ENCODE measurements at regions not wholly inside any gene's neighbourhood (a gene's known extent, or its start where the extent isn't known, plus 50 kb on each side); places are given as distances from the start of the nearest gene placed in this dataset.

- DNase-seq: no peak
These were observed 79.8 kb upstream of the SPATA31D4 start for GRCh38 chr9:81848472-81848871.

- DNase-seq: no peak
These were observed 78.5 kb upstream of the SPATA31D4 start for GRCh38 chr9:81849631-81850259.

GRCh38 chr9:81850724-81851123, 77.5 kb upstream of the SPATA31D4 start:
- DNase-seq: no peak

- DNase-seq: no peak
These were observed 76.9 kb upstream of the SPATA31D4 start for GRCh38 chr9:81851340-81851739.

GRCh38 chr9:81852820-81853219, 75.4 kb upstream of the SPATA31D4 start:
- DNase-seq: no peak

GRCh38 chr9:81855538-81855937, 72.7 kb upstream of the SPATA31D4 start:
- DNase-seq: no peak

- DNase-seq: no peak
These were observed 69.4 kb upstream of the SPATA31D4 start for GRCh38 chr9:81858657-81859430.

- no peak for DNase-seq
These were observed 67.6 kb upstream of the SPATA31D4 start for GRCh38 chr9:81860581-81860980.

- DNase-seq: no peak
These were observed 66.6 kb upstream of the SPATA31D4 start for GRCh38 chr9:81861644-81862043.

- no peak for DNase-seq
These were observed 60.1 kb upstream of the SPATA31D4 start for GRCh38 chr9:81868145-81868544.

- no peak for DNase-seq
These were observed 56.5 kb upstream of the SPATA31D4 start for GRCh38 chr9:81871695-81872094.

- no peak for DNase-seq
These were observed 54.0 kb upstream of the SPATA31D4 start for GRCh38 chr9:81874250-81874649.

GRCh38 chr9:81874931-81875330, 53.3 kb upstream of the SPATA31D4 start:
- DNase-seq: no peak

- no peak for DNase-seq
These were observed 51.2 kb upstream of the SPATA31D4 start for GRCh38 chr9:81877047-81877446.
